Glutamatergic neuron (in vitro differentiated cells): ENCODE measurements at regions not wholly inside any gene's neighbourhood (a gene's known extent, or its start where the extent isn't known, plus 50 kb on each side); places are given as distances from the start of the nearest gene placed in this dataset.

ENCODE experiments used
- DNase-seq: peaks from one replicate; pipeline ENCODE4 v3.0.0; 2022
- H3K27ac Mint-ChIP-seq: one replicate; pipeline ENCODE4 v1.8.0; 2020; ENCODE audit warnings: mild to moderate bottlenecking, mixed read lengths, inconsistent platforms; ENCODE audit not compliant: unreplicated experiment
- H3K27me3 Mint-ChIP-seq: one replicate; pipeline ENCODE4 v1.8.0; 2020; ENCODE audit warnings: mild to moderate bottlenecking, moderate library complexity, mixed read lengths, inconsistent platforms; ENCODE audit not compliant: unreplicated experiment
- H3K36me3 Mint-ChIP-seq: one replicate; pipeline ENCODE4 v1.8.0; 2020; ENCODE audit warnings: mild to moderate bottlenecking, mixed read lengths, inconsistent platforms; ENCODE audit not compliant: unreplicated experiment
- H3K4me1 Mint-ChIP-seq: one replicate; pipeline ENCODE4 v1.8.0; 2020; ENCODE audit warnings: mild to moderate bottlenecking, low read depth, mixed read lengths, inconsistent platforms; ENCODE audit not compliant: unreplicated experiment
- H3K4me3 Mint-ChIP-seq: one replicate; pipeline ENCODE4 v1.8.0; 2020; ENCODE audit warnings: mild to moderate bottlenecking, mixed read lengths, inconsistent platforms; ENCODE audit not compliant: unreplicated experiment
- H3K9me3 Mint-ChIP-seq: one replicate; pipeline ENCODE4 v1.8.0; 2020; ENCODE audit warnings: mild to moderate bottlenecking, moderate library complexity, mixed read lengths, inconsistent platforms; ENCODE audit not compliant: unreplicated experiment
- TF ChIP-seq, protein P1 (sequence below): fragments of 200-600 bp; sonication (generic); IDR thresholded peaks from one replicate; pipeline ENCODE4 v1.5.0; 2021; ENCODE audit not compliant: partially characterized antibody, unreplicated experiment

DNA sequence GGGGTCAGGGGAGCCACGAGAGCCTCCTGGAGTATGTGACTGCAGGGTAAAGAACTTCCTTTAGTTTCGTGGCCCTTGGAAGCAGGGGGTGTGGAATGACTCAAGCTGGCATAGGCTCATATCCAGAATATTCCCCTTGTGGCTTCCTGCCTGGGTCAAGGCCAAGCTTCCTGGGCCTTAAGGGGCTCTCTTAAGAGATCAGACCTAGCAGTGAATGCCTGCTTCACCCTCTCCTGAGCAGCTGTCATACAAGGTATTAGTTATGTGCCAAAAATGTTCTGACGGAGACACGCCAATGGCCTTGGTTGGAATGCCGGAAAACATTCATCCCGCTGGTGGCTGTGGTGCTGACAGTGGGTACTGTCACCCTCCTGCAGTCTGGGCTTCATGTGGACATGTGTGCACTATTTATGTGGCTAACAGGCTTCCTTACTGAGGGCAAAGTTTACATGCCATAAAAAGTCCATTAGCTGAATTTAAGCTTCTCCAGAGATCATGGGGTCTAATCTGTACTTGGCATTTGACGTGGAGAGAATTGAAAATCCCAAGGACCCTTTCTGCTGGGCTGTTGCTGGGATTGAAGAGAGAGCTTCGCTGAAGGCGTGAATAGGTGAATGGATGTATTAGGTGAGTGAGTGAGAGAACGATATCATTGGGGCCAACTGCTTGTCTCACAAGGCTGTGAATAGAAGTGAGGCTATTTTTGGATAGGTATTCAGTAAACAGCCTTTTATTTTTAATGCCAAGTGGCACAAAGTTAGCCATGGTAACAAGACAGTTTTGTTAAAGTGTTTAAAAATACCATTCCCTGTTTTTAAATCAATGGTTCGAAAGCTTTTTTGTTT is 156.8 kb downstream of the MACROH2A1 start:
- no peaks in the 10 kb centered on the region for H3K36me3 Mint-ChIP-seq
- no peak overlapping the region for H3K27ac Mint-ChIP-seq
- no peak for DNase-seq
- H3K27me3 Mint-ChIP-seq, result peaks cover 7% of the 10 kb centered on the region
- peaks cover 13% of the 10 kb centered on the region for H3K4me1 Mint-ChIP-seq
- H3K9me3 Mint-ChIP-seq, result no peaks in the 10 kb centered on the region
- TF ChIP-seq, protein P1, sequence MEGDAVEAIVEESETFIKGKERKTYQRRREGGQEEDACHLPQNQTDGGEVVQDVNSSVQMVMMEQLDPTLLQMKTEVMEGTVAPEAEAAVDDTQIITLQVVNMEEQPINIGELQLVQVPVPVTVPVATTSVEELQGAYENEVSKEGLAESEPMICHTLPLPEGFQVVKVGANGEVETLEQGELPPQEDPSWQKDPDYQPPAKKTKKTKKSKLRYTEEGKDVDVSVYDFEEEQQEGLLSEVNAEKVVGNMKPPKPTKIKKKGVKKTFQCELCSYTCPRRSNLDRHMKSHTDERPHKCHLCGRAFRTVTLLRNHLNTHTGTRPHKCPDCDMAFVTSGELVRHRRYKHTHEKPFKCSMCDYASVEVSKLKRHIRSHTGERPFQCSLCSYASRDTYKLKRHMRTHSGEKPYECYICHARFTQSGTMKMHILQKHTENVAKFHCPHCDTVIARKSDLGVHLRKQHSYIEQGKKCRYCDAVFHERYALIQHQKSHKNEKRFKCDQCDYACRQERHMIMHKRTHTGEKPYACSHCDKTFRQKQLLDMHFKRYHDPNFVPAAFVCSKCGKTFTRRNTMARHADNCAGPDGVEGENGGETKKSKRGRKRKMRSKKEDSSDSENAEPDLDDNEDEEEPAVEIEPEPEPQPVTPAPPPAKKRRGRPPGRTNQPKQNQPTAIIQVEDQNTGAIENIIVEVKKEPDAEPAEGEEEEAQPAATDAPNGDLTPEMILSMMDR, result no peak
- no peak overlapping the region for H3K4me3 Mint-ChIP-seq

DNA sequence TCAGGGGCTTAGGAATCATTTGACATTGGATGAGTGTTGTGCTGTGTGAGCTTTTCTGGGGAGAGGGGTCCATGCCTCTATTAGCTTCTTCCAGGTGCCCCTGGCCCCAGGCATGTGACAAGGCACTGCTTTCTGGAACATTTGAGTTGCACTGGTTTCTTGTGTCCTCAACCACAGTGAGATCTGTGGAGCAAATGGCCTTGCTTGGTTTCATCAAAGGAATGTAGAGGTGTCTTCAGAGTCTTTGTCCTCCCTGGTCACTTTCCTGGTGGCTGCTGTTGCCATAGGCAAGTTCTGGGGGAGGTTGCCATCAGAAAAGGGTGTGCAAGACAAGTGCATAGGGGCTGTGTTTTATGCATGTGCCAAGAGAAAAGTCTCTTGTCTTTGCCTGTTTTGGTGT is 157.5 kb downstream of the MACROH2A1 start:
- Mint-ChIP-seq H3K27ac (no peak overlapping the region), H3K4me3 (no peak overlapping the region), H3K36me3 (no peaks in the 10 kb centered on the region), H3K9me3 (no peaks in the 10 kb centered on the region), H3K27me3 (peaks cover 7% of the 10 kb centered on the region), H3K4me1 (peaks cover 13% of the 10 kb centered on the region)
- DNase-seq, result no peak
- TF ChIP-seq, protein P1, result no peak

DNA sequence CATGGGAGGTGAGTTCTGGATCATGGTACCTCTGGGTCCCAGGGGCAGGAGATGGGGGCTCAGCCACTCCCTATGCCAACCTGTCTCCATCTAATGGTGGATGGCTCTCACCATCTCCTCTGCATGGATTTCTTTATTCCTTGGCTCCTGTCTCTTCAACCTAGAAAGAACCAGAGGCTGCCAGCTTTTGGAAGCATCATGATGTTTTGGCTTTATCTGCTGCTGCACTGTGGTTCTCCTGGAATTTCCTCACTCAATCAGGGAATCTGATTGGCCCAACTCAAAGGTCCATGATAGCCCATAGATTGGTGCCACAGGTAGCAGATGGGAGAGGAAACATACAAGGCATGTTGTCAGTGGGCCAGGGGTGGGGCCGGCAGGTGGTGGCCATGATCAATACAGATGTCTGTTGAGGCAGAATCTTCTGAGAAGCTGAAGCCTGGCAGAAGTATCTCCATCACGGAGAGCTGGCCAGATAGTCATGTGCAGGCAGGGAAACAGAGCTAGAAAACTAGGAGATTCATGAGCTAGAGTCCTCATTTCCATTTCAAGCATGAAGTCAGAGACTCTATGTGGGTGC is 158.2 kb downstream of the MACROH2A1 start:
- TF ChIP-seq, protein P1, result no peak
- no peak overlapping the region for H3K27ac Mint-ChIP-seq
- H3K9me3 Mint-ChIP-seq, result no peaks in the 10 kb centered on the region
- no peak for DNase-seq
- H3K36me3 Mint-ChIP-seq, result no peaks in the 10 kb centered on the region
- no peak overlapping the region for H3K4me3 Mint-ChIP-seq
- peaks cover 7% of the 10 kb centered on the region for H3K27me3 Mint-ChIP-seq
- peaks cover 13% of the 10 kb centered on the region for H3K4me1 Mint-ChIP-seq

DNA sequence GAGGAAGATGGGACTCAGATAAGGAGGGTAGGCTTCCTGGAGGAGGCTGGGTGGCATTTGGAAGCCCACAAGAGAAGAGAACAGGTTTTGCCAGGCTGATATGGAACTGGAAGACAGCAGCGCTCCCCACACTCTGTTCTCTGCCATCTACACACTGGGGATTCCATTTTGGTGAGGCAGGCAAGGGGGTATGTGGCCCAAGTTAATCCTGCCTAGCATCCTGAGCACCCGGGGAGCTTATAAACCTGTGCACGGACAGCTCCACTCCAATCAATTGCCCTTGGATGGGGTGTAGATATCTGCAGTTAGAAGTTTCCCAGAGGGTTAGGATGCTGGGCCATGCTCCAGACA is 158.8 kb downstream of the MACROH2A1 start:
- no peaks in the 10 kb centered on the region for H3K9me3 Mint-ChIP-seq
- no peak overlapping the region for H3K27ac Mint-ChIP-seq
- DNase-seq, result no peak
- TF ChIP-seq, protein P1, result no peak
- H3K4me1 Mint-ChIP-seq, result peaks cover 13% of the 10 kb centered on the region
- H3K27me3 Mint-ChIP-seq, result peaks cover 6% of the 10 kb centered on the region
- no peaks in the 10 kb centered on the region for H3K36me3 Mint-ChIP-seq
- H3K4me3 Mint-ChIP-seq, result no peak overlapping the region

DNA sequence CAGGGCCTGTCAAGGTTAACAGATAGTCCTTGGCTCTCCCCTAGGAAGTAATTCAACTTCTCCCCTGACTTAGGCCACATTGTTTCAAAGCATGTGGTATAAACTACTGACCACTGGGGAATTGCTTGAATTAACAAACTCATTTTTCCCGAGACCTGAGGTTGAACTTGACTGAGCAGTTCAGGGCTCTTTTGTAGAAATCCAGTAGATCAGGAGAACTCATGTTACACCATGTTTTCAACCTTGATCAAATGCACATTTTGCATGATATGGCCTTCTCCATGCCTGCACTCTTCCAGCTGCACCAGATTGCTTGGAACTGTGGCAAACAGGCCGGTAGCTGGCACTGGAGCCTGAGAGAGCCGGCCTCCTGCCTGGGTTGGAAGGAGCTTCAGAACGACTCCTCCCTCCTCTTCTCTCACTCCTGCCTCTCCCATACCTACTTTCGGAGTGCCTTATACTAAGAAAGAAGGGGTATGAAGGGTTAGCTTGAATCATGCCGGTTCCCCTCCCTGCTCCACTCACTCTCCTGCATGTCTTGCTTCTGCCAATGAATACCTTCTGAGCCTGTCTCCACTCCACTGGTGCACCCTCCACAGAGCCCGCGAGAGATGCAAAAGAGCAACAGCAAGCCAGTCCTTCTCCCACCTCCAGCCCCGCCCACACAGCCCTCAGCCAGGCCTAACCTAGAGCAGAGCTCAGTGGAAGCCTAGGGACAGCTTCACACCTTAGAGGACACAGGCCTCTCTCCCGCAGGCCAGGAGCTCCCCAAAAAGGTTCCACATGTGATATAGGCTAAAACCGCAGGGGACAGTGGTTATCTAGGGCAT is 159.4 kb downstream of the MACROH2A1 start:
- Mint-ChIP-seq H3K27me3 (peaks cover 6% of the 10 kb centered on the region), H3K4me1 (peaks cover 11% of the 10 kb centered on the region), H3K36me3 (no peaks in the 10 kb centered on the region), H3K4me3 (no peak overlapping the region), H3K27ac (no peak overlapping the region), H3K9me3 (no peaks in the 10 kb centered on the region)
- DNase-seq, result no peak
- TF ChIP-seq, protein P1, result no peak
